Activated CD4-positive, alpha-beta memory T cell treated with anti-CD3 and anti-CD28 coated beads for 36 hours (primary cell): ENCODE measurements at regions not wholly inside any gene's neighbourhood (a gene's known extent, or its start where the extent isn't known, plus 50 kb on each side); places are given as distances from the start of the nearest gene placed in this dataset.
"Not testable (repeated sequence)": the region's sequence is repeated elsewhere in the genome, so short reads cannot be mapped to it uniquely, and the experiment has no call there.

ENCODE experiments used
- CTCF ChIA-PET: fragments of 350-600 bp; sonication (Branson Sonifier 250); formaldehyde crosslinking; loops from one replicate; lab custom pipeline; 2021; ENCODE audit warnings: antibody characterized with exemption, inconsistent platforms; lab: Charles Lee
- POLR2A ChIA-PET: fragments of 350-600 bp; sonication (Branson Sonifier 250); formaldehyde crosslinking; loops from one replicate; lab custom pipeline; 2021; ENCODE audit warnings: antibody characterized with exemption; lab: Charles Lee
- DNase-seq: peaks from one replicate; pipeline ENCODE4 v3.0.0-alpha.2; 2020
- H3K27ac Mint-ChIP-seq: one replicate; pipeline ENCODE4 v1.8.0; 2021; ENCODE audit warnings: mixed read lengths
- H3K27me3 Mint-ChIP-seq: one replicate; pipeline ENCODE4 v1.8.0; 2021; ENCODE audit warnings: mixed read lengths
- H3K36me3 Mint-ChIP-seq: one replicate; pipeline ENCODE4 v1.8.0; 2021; ENCODE audit warnings: mixed read lengths
- H3K4me1 Mint-ChIP-seq: one replicate; pipeline ENCODE4 v1.8.0; 2021; ENCODE audit warnings: low read depth, mixed read lengths
- H3K4me3 Mint-ChIP-seq: one replicate; pipeline ENCODE4 v1.8.0; 2021; ENCODE audit warnings: mild to moderate bottlenecking, mixed read lengths
- H3K9me3 Mint-ChIP-seq: one replicate; pipeline ENCODE4 v1.8.0; 2021; ENCODE audit warnings: mixed read lengths
- intact Hi-C: fragments of 100-400 bp; cut with micrococcal nuclease; formaldehyde crosslinking; loops from one replicate; pipeline ENCODE4 v1.15.1; 2023

DNA sequence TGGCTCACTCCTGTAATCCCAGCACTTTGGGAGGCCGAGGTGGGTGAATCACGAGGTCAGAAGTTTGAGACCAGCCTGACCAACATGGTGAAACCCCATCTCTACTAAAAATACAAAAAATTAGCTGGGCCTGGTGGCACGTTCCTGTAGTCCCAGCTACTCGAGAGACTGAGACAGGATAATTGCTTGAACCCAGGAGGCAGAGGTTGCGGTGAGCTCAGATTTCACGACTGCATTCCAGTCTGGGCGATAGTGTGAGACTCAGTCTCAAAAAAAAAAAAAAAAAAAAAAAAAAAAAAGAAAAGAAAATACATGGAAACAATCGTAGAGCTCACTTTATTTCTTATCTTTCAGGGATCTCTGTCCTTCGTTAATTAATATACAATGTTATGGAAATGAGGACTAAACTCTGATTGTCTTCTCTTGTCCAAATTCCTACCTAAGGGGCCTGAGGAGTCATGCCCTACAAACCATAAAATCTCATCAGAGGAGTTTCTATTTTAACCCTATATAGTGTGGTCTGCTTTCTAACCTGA, 201.5 kb downstream of the ETNK1 start:
- CTCF ChIA-PET, DNase-seq, POLR2A ChIA-PET, H3K4me1 Mint-ChIP-seq, H3K27me3 Mint-ChIP-seq, H3K9me3 Mint-ChIP-seq, H3K27ac Mint-ChIP-seq, H3K4me3 Mint-ChIP-seq, H3K36me3 Mint-ChIP-seq, intact Hi-C loops: not testable (repeated sequence)

- H3K27ac Mint-ChIP-seq: no peak overlapping the region
- H3K9me3 Mint-ChIP-seq: no peaks in the 10 kb centered on the region
- intact Hi-C loops: no loop called here
- no peaks in the 10 kb centered on the region for H3K4me1 Mint-ChIP-seq
- no peaks in the 10 kb centered on the region for H3K36me3 Mint-ChIP-seq
- no peaks in the 10 kb centered on the region for H3K27me3 Mint-ChIP-seq
- H3K4me3 Mint-ChIP-seq: no peak overlapping the region
- ChIA-PET CTCF (no interaction called here), POLR2A (no interaction called here)
- DNase-seq: no peak
Observed at GRCh38 chr12:22828066-22828465, 203.1 kb downstream of the ETNK1 start.

DNA sequence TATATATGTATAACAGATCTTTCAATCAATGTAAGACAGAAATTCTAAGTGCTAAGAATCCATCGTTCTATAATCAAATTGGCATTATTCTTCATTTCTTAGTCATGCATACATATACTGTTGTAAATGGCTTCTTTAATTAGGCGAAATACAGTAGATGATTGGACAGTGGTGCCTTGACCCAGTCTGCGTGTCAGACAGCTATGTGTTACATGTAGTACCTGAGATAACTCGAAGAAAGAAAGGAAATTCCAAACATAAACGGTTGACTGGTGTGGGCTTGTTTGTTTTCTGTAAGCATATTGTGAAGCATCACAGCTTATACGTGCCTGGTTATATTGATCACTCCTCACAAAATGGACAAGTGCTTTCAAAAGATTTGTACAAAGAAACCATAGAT, 210.5 kb downstream of the ETNK1 start:
- no peaks in the 10 kb centered on the region for H3K36me3 Mint-ChIP-seq
- intact Hi-C loops: no loop called here
- no peak overlapping the region for H3K4me3 Mint-ChIP-seq
- no peaks in the 10 kb centered on the region for H3K9me3 Mint-ChIP-seq
- ChIA-PET CTCF (no interaction called here), POLR2A (no interaction called here)
- DNase-seq: no peak
- no peak overlapping the region for H3K27ac Mint-ChIP-seq
- no peaks in the 10 kb centered on the region for H3K4me1 Mint-ChIP-seq
- H3K27me3 Mint-ChIP-seq: no peaks in the 10 kb centered on the region

DNA sequence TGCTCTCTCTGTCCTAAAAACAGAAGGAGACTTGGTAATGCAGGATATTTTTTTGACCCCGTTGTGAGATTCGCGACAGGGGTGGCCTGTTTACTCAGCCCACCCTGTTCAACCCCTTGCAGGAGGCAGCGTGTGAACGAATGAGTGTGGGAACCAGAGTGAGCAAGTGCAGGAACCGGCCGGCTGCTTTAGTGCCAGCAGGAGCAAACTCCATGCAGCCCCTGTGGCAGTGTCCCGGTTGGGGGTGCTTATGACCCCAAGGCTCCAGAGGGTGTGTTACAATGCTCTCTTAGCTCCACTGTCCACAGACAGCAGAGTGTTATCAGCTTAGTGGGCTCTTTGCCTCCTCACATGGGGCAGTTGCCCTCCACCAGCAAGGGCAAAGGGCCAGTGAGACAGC, 225.2 kb downstream of the ETNK1 start:
- intact Hi-C loops: no loop called here
- no peak overlapping the region for H3K4me3 Mint-ChIP-seq
- H3K9me3 Mint-ChIP-seq: no peaks in the 10 kb centered on the region
- ChIA-PET POLR2A (no interaction called here), CTCF (no interaction called here)
- H3K4me1 Mint-ChIP-seq: no peaks in the 10 kb centered on the region
- H3K27me3 Mint-ChIP-seq: no peaks in the 10 kb centered on the region
- no peak for DNase-seq
- H3K27ac Mint-ChIP-seq: no peak overlapping the region
- H3K36me3 Mint-ChIP-seq: no peaks in the 10 kb centered on the region

DNA sequence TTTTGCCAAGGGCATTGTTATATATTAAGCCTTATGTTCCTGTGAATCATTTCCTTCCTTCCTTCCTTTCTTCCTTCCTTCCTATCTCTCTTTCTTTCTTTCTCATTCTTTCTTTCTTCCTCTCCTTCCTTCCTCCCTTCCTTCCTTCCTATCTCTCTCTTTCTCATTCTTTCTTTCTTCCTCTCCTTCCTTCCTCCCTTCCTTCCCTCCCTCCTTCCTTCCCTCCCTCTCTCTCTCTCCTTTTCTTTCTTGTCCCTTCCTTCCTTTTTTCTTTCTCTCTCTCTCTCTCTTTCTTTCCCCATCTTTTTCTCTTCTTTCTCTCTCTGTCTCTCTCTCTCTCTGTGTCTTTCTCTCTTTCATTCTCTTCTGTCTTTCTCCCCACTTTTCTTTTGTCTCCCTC, 226.6 kb downstream of the ETNK1 start:
- DNase-seq: no peak

GRCh38 chr12:22855456-22855855, 230.5 kb downstream of the ETNK1 start:
- POLR2A ChIA-PET: no interaction called here
- Mint-ChIP-seq H3K4me1 (no peaks in the 10 kb centered on the region), H3K27me3 (peaks cover 9% of the 10 kb centered on the region), H3K36me3 (no peaks in the 10 kb centered on the region), H3K4me3 (no peak overlapping the region), H3K27ac (no peak overlapping the region), H3K9me3 (no peaks in the 10 kb centered on the region)
- DNase-seq: no peak
- CTCF ChIA-PET: interaction anchor here (0.9 to 1.8 kb wide), 5 partner anchors 13 to 332 kb away, joined by 3 to 5 read pairs (median 3); no protein-coding TSS in a partner anchor
- intact Hi-C loops: no loop called here

More for the DNA sequence above, 226.6 kb downstream of the ETNK1 start:
- Mint-ChIP-seq H3K27me3 (no peaks in the 10 kb centered on the region), H3K36me3 (no peaks in the 10 kb centered on the region), H3K9me3 (no peaks in the 10 kb centered on the region), H3K4me1 (no peaks in the 10 kb centered on the region), H3K4me3 (no peak overlapping the region), H3K27ac (no peak overlapping the region)
- CTCF ChIA-PET: no interaction called here
- intact Hi-C loops: no loop called here
- POLR2A ChIA-PET: no interaction called here

GRCh38 chr12:22856178-22856577, 231.2 kb downstream of the ETNK1 start:
- DNase-seq: no peak
- CTCF ChIA-PET: interaction anchor here (0.8 to 1.8 kb wide), 9 partner anchors 13 to 349 kb away, joined by 3 to 5 read pairs (median 3); no protein-coding TSS in a partner anchor
- no peaks in the 10 kb centered on the region for H3K4me1 Mint-ChIP-seq
- no peaks in the 10 kb centered on the region for H3K36me3 Mint-ChIP-seq
- POLR2A ChIA-PET: no interaction called here
- peaks cover 9% of the 10 kb centered on the region for H3K27me3 Mint-ChIP-seq
- H3K4me3 Mint-ChIP-seq: no peak overlapping the region
- H3K9me3 Mint-ChIP-seq: no peaks in the 10 kb centered on the region
- H3K27ac Mint-ChIP-seq: no peak overlapping the region
- intact Hi-C loops: no loop called here

GRCh38 chr12:22858849-22859570, 234.0 kb downstream of the ETNK1 start:
- ChIA-PET POLR2A (no interaction called here), CTCF (no interaction called here)
- no peaks in the 10 kb centered on the region for H3K36me3 Mint-ChIP-seq
- H3K4me1 Mint-ChIP-seq: no peaks in the 10 kb centered on the region
- H3K4me3 Mint-ChIP-seq: no peak overlapping the region
- H3K27me3 Mint-ChIP-seq: peaks cover 9% of the 10 kb centered on the region
- H3K9me3 Mint-ChIP-seq: no peaks in the 10 kb centered on the region
- intact Hi-C loops: no loop called here
- no peak overlapping the region for H3K27ac Mint-ChIP-seq
- no peak for DNase-seq

- no peak for DNase-seq
- no peak overlapping the region for H3K27ac Mint-ChIP-seq
- no peaks in the 10 kb centered on the region for H3K9me3 Mint-ChIP-seq
- H3K27me3 Mint-ChIP-seq: peaks cover 9% of the 10 kb centered on the region
- intact Hi-C loops: no loop called here
- no peaks in the 10 kb centered on the region for H3K4me1 Mint-ChIP-seq
- H3K36me3 Mint-ChIP-seq: no peaks in the 10 kb centered on the region
- no peak overlapping the region for H3K4me3 Mint-ChIP-seq
- POLR2A ChIA-PET: no interaction called here
- CTCF ChIA-PET: interaction anchor here (0.7 kb wide), 1 partner anchor 1064 kb away, joined by 3 read pairs; no protein-coding TSS in a partner anchor
Observed at GRCh38 chr12:22860926-22861325, 236.0 kb downstream of the ETNK1 start.

DNA sequence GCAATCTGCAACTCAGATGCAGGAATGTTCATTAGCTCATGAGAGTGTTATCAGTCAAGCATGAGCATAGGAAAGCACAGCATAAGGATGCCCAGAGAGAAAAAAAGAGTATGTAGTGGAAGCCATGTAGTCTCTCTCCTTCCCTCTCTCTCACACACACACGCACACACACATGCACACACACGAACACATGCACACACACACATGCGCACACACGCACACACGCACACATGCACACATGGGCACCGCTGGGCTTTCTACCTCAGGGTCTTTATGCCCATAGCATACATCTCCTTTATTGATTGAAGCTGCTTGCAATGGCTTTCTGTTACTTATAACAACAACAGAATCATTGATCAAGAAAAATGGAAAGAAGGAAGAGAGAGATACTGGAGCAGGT, 240.9 kb downstream of the ETNK1 start:
- Mint-ChIP-seq H3K4me3 (no peak overlapping the region), H3K4me1 (no peaks in the 10 kb centered on the region), H3K36me3 (no peaks in the 10 kb centered on the region), H3K27me3 (no peaks in the 10 kb centered on the region), H3K27ac (no peak overlapping the region), H3K9me3 (no peaks in the 10 kb centered on the region)
- ChIA-PET CTCF (no interaction called here), POLR2A (no interaction called here)
- no peak for DNase-seq
- intact Hi-C loops: no loop called here

DNA sequence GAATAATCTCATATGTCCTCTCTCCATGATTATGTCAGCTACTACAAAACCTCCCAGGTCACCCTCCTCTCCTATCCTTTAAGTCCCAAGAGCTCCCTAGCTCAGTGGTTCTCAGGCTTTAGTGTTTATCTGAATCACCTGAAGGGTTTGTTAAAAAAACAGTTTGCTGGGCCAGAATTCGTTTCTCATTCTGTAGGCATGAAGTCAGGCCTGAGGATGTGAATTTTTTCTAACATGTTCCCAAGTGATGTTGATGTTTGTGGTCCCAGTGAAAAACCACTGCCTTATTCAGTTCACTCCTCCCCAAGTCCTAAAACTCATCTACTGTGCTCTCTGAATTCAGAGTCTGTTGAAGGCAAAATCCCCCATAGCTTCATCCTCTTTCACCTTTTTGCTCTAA, 241.4 kb downstream of the ETNK1 start:
- DNase-seq: no peak

DNA sequence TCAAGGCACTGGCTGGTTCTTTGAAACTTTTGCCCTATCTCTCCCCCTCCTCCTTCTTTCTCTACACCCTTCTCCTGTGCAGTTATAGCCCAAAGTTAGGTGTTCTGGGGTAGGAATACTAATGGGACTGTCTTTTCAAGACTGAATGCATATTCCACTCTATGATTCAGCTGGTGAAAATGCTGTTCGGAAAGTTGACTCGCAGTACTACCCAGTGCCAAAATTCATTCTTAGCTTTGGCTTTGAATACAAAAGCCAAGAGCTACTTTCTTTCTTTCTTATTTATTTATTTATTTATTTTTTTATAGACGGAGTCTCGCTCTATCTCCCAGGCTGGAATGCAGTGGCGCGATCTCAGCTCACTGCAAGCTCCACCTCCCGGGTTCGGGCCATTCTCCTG, 249.2 kb downstream of the ETNK1 start:
- CTCF ChIA-PET: no interaction called here

More for the DNA sequence above, 241.4 kb downstream of the ETNK1 start:
- H3K27ac Mint-ChIP-seq: no peak overlapping the region
- intact Hi-C loops: no loop called here
- no peaks in the 10 kb centered on the region for H3K4me1 Mint-ChIP-seq
- no peaks in the 10 kb centered on the region for H3K9me3 Mint-ChIP-seq
- H3K36me3 Mint-ChIP-seq: no peaks in the 10 kb centered on the region
- no peak overlapping the region for H3K4me3 Mint-ChIP-seq
- CTCF ChIA-PET: no interaction called here
- H3K27me3 Mint-ChIP-seq: no peaks in the 10 kb centered on the region
- POLR2A ChIA-PET: no interaction called here

DNA sequence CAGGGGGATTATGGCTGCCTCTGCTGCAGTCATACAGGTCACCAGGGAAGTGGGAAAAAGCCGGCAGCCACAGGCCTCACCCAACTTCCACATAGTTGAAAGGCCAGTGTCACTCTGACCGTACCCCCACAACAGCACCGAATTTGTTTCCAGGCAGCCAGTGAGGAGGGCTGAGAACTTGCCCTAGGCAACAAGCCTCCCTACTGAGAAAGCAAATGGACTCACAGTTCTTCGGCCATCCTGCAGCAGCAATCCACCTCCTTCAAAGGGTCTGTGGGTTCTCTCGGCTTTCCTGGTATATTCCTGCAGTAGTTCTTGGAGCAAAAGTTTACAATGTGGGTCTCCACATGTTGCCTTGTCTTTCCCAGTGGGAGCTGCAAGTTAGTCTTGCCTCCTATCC, 251.3 kb downstream of the ETNK1 start:
- ChIA-PET POLR2A (no interaction called here), CTCF (no interaction called here)
- H3K4me1 Mint-ChIP-seq: no peaks in the 10 kb centered on the region
- H3K27ac Mint-ChIP-seq: no peak overlapping the region
- no peak for DNase-seq
- H3K36me3 Mint-ChIP-seq: no peaks in the 10 kb centered on the region
- intact Hi-C loops: no loop called here
- no peak overlapping the region for H3K4me3 Mint-ChIP-seq
- H3K27me3 Mint-ChIP-seq: peaks cover 3% of the 10 kb centered on the region
- no peaks in the 10 kb centered on the region for H3K9me3 Mint-ChIP-seq

More for the DNA sequence above, 249.2 kb downstream of the ETNK1 start:
- Mint-ChIP-seq H3K27me3 (peaks cover 3% of the 10 kb centered on the region), H3K4me3 (no peak overlapping the region), H3K36me3 (no peaks in the 10 kb centered on the region), H3K9me3 (no peaks in the 10 kb centered on the region), H3K27ac (no peak overlapping the region), H3K4me1 (no peaks in the 10 kb centered on the region)
- intact Hi-C loops: no loop called here
- no peak for DNase-seq
- POLR2A ChIA-PET: no interaction called here
